Psoas muscle (tissue), 7 donors: ENCODE measurements at regions not wholly inside any gene's neighbourhood (a gene's known extent, or its start where the extent isn't known, plus 50 kb on each side); places are given as distances from the start of the nearest gene placed in this dataset.

ENCODE experiments used
- ATAC-seq, 4 donors: fragments of 200-7000 bp; cut with Tn5 transposase; one replicate each; pipeline ENCODE4 v1.9.1; 2020; ENCODE audit warnings: moderate library complexity in 3 of 4, mild to moderate bottlenecking in 2 of 4
- DNase-seq, 2 donors: peaks; one replicate each; pipeline ENCODE4 v3.0.0-alpha.2; 2020
- H3K27ac ChIP-seq: fragments of 200-600 bp; one replicate; pipeline ENCODE4 v1.8.0; 2022
- H3K27me3 ChIP-seq, 3 donors: fragments of 200-600 bp in 1 of 3; one replicate each; pipeline versions ENCODE4 v1.6.1 to v1.8.0; 2013 to 2022; ENCODE audit warnings: low read length in 2 of 3, mild to moderate bottlenecking in 2 of 3, moderate library complexity in 1 of 3; ENCODE audit not compliant: insufficient read depth in 3 of 3
- H3K36me3 ChIP-seq, 2 donors: fragments of 200-600 bp in 1 of 2; one replicate each; pipeline versions ENCODE4 v1.6.1 to v1.8.0; 2013 to 2022; ENCODE audit warnings: low read depth in 1 of 2, mild to moderate bottlenecking in 1 of 2, moderate library complexity in 1 of 2; ENCODE audit not compliant: insufficient read depth in 1 of 2
- H3K4me1 ChIP-seq: fragments of 200-600 bp; one replicate; pipeline ENCODE4 v1.8.0; 2022
- H3K4me3 ChIP-seq: fragments of 200-600 bp; one replicate; pipeline ENCODE4 v1.8.0; 2022; ENCODE audit warnings: mild to moderate bottlenecking
- H3K9me3 ChIP-seq: fragments of 200-600 bp; one replicate; pipeline ENCODE4 v1.8.0; 2022
- CTCF ChIP-seq: fragments of 200-600 bp; IDR thresholded peaks from one replicate; pipeline ENCODE4 v1.8.0; 2022; ENCODE audit warnings: antibody characterized with exemption
- WGBS, 3 donors: extraction: QIAGEN DNeasy Blood & Tissue Kit; methylation state at CpG; one replicate each; pipeline versions ENCODE4 v1.1.6 to v1.1.7; 2013; 5-methylcytosine and 5-hydroxymethylcytosine counted together
- intact Hi-C, 2 donors: fragments of 100-400 bp; cut with DNase I; formaldehyde crosslinking; loops; one replicate each; pipeline versions ENCODE4 v1.11.0 to v1.14.2; 2022
- donor health status: healthy with polysubstance abuse.
- donor health status: DM: no; HTN: no; CAD: no; lungs with moderate emphysema.
- donor health status: Bipolar disorder and iron deficiency.
- donor health status: healthy.
- donor health status: DM: yes; HTN: yes; CAD: no.
- donor health status: DM: no; HTN: no; CAD: no.
- donor health status: DM: yes; HTN: yes; CAD: no.

DNA sequence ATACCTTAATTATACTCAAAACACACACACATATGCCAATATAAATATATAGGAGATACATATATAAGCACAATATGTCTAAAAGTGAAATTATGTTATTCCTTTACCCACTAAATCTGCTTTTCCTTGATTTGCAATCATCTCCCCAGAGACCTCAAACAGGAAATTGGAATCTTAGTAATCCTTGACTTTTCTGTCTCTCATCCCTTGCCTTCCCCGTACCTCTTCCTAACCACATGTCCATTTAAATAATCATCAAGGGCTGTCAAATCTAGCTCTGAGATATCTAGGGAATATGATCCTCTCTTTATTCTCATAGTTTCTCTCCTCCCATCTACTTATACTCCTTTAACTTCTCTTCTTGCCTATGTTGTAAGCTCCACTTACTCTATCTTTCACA, 336.6 kb downstream of the HGF start:
- H3K36me3 ChIP-seq = no peaks in the 10 kb centered on the region
- WGBS, 3 donors = 55 to 68% (median 61%) methylated on average over 1 of the region's 1 CpG
- TF ChIP-seq CTCF = no peak
- no peak overlapping the region for H3K27ac ChIP-seq
- intact Hi-C loops = no loop called here
- H3K4me3 ChIP-seq = no peak overlapping the region
- H3K4me1 ChIP-seq = no peaks in the 10 kb centered on the region
- DNase-seq (no peak), ATAC-seq (no peak)
- no peaks in the 10 kb centered on the region for H3K9me3 ChIP-seq
- no peaks in the 10 kb centered on the region for H3K27me3 ChIP-seq

DNA sequence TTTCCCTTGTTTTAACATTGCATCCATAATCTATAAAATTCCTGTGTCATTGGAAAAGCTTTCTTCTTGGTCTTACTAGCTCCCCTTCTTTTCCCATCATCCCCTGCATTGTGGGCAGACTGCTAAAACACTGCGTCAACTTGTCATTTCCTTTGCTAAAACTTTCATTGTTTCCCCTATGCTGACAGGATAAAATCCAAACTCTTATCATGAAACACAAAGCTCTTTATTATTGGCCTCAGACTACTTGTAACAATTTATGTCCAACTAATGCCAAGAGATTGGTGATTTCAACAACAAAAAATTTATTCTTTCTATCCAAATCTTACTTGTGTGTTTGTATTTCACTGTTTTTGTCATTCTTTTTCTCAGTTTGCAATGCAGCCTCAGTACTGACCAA, 339.1 kb downstream of the HGF start:
- Histone ChIP-seq H3K27me3 (no peaks in the 10 kb centered on the region), H3K4me1 (no peaks in the 10 kb centered on the region), H3K9me3 (no peaks in the 10 kb centered on the region), H3K27ac (no peak overlapping the region), H3K4me3 (no peak overlapping the region), H3K36me3 (no peaks in the 10 kb centered on the region)
- no peak for DNase-seq
- intact Hi-C loops = no loop called here
- TF ChIP-seq CTCF = no peak
- no peak for ATAC-seq
- 70 to 76% (median 72%) methylated on average over 1 of the region's 1 CpG for WGBS, 3 donors

DNA sequence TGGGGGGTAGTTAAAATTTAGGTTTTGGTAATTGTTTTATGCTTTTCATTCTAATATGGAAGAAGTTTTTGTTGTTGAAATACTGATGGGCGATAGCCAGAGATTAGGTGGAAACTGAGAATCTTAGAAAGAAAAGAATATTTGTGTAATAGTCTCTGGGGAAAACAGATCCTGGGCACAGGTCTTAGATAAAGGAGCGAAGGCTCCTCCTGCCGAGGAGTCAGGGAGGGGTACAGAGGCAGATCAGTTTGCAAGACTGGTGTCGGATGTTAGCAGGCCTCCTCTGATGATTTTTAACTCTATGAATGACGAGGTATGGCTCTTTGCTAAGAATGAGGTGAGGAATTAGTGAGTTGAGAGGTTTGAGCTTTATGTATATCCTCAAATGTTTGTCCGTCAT, 339.7 kb downstream of the HGF start:
- no peak overlapping the region for H3K27ac ChIP-seq
- intact Hi-C loops = no loop called here
- no peaks in the 10 kb centered on the region for H3K36me3 ChIP-seq
- no peaks in the 10 kb centered on the region for H3K4me1 ChIP-seq
- H3K4me3 ChIP-seq = no peak overlapping the region
- ATAC-seq = no peak
- DNase-seq = no peak
- no peak for TF ChIP-seq CTCF
- 55 to 65% (median 56%) methylated on average over 6 of the region's 6 CpGs for WGBS, 3 donors
- H3K9me3 ChIP-seq = no peaks in the 10 kb centered on the region
- no peaks in the 10 kb centered on the region for H3K27me3 ChIP-seq

GRCh38 chr7:81427461-81427860, 342.4 kb downstream of the HGF start:
- DNase-seq (no peak), ATAC-seq (no peak)
- Histone ChIP-seq H3K27ac (no peak overlapping the region), H3K36me3 (no peaks in the 10 kb centered on the region), H3K9me3 (no peaks in the 10 kb centered on the region), H3K27me3 (no peaks in the 10 kb centered on the region), H3K4me3 (no peak overlapping the region), H3K4me1 (no peaks in the 10 kb centered on the region)
- no peak for TF ChIP-seq CTCF
- 54 to 72% (median 65%) methylated on average over 2 of the region's 2 CpGs for WGBS, 3 donors
- intact Hi-C loops = no loop called here

DNA sequence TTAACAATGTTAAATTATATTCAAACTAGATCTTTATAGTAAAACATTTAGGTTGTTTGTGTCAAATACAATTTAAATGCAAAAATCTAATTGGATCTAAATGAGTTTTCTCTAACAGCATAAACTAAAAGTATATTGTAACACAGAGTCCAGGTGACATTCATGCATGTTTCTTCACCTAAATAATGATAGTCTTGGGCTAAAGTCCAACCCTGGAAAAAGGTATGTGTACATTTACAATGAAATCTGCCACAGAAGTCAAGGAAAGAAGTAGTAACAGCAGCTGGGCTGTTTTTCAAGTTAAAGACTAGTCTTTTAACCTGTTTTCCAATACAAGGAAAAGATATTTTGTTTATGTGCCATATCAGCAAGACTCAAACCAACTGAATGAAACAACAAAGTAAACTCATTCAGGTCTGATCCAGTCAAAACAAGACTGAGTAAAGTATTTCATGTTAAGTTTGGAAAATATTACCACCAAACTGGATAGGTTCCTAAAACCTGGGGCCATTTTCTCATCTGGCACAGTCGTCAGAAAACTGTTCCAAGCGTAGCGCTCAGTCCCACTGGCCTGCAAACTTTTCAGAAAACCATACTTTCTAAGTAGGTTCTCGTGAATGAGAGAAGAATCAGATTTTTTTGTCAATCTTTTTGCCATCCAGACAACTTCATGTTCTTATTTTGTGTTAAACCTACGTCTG, 349.2 kb downstream of the HGF start:
- no peak for TF ChIP-seq CTCF
- H3K27me3 ChIP-seq = no peaks in the 10 kb centered on the region
- H3K4me1 ChIP-seq = no peaks in the 10 kb centered on the region
- H3K27ac ChIP-seq = no peak overlapping the region
- DNase-seq = no peak
- intact Hi-C loops = no loop called here
- WGBS, 3 donors = 85 to 89% (median 88%) methylated on average over 5 of the region's 5 CpGs
- no peak overlapping the region for H3K4me3 ChIP-seq
- no peaks in the 10 kb centered on the region for H3K36me3 ChIP-seq
- ATAC-seq = no peak
- no peaks in the 10 kb centered on the region for H3K9me3 ChIP-seq
